PC-9 (cell line): ENCODE measurements at regions not wholly inside any gene's neighbourhood (a gene's known extent, or its start where the extent isn't known, plus 50 kb on each side); places are given as distances from the start of the nearest gene placed in this dataset.

Source experiments
- EZH2 ChIP-seq: fragments of 200-600 bp; sonication (generic); IDR thresholded peaks from 2 replicates; pipeline ENCODE4 v1.8.0; 2017; ENCODE audit warnings: antibody characterized with exemption, low read depth
- TF ChIP-seq, protein P1 (sequence below): fragments of 200-600 bp; sonication (generic); conservative IDR thresholded peaks from 2 replicates; pipeline ENCODE4 v1.6.1; 2017; ENCODE audit warnings: mixed run types, antibody characterized with exemption, mild to moderate bottlenecking, moderate library complexity

DNA sequence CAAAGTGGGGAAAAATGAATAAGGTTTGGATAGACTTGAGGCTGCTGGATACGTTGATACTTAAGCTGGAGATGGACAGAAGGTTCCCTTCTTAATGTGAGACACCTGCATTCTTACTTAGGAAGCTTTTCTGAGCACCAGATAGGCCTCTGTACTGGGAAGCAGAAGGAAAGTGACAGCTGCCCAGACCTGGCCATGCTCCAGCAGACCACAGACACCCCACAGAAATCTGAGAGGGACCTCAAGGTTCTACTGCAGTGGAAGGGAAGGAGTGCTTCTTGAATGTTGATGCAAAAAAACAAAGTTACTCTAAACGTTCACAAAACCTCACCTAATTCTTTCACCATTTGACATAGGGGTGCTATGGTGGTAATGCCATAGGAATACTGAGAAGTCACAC is 642.1 kb upstream of the ID2 start:
- TF ChIP-seq, protein P1, sequence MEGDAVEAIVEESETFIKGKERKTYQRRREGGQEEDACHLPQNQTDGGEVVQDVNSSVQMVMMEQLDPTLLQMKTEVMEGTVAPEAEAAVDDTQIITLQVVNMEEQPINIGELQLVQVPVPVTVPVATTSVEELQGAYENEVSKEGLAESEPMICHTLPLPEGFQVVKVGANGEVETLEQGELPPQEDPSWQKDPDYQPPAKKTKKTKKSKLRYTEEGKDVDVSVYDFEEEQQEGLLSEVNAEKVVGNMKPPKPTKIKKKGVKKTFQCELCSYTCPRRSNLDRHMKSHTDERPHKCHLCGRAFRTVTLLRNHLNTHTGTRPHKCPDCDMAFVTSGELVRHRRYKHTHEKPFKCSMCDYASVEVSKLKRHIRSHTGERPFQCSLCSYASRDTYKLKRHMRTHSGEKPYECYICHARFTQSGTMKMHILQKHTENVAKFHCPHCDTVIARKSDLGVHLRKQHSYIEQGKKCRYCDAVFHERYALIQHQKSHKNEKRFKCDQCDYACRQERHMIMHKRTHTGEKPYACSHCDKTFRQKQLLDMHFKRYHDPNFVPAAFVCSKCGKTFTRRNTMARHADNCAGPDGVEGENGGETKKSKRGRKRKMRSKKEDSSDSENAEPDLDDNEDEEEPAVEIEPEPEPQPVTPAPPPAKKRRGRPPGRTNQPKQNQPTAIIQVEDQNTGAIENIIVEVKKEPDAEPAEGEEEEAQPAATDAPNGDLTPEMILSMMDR, result no peak
- TF ChIP-seq EZH2, result no peak
